HuH-7.5 (cell line): ENCODE measurements at regions not wholly inside any gene's neighbourhood (a gene's known extent, or its start where the extent isn't known, plus 50 kb on each side); places are given as distances from the start of the nearest gene placed in this dataset.

Source experiments
- DNase-seq: peaks from one replicate; pipeline ENCODE4 v3.0.0; 2011; ENCODE audit warnings: low spot score

- peak; percentile 6 for DNase-seq
Measured at GRCh38 chr7:145269418-145270161, 433.7 kb upstream of the TPK1 start.

- DNase-seq = no peak
Measured at GRCh38 chr7:145265180-145265579, 429.3 kb upstream of the TPK1 start.

GRCh38 chr7:145263886-145264285 lies 428.0 kb upstream of the TPK1 start:
- no peak for DNase-seq

- DNase-seq = no peak
Measured at GRCh38 chr7:145252031-145252430, 416.2 kb upstream of the TPK1 start.

GRCh38 chr7:145224775-145225174 lies 388.9 kb upstream of the TPK1 start:
- no peak for DNase-seq

- no peak for DNase-seq
Measured at GRCh38 chr7:145219461-145219860, 383.6 kb upstream of the TPK1 start.

- no peak for DNase-seq
Measured at GRCh38 chr7:145216866-145217265, 381.0 kb upstream of the TPK1 start.

GRCh38 chr7:145212050-145212449 lies 376.2 kb upstream of the TPK1 start:
- no peak for DNase-seq

- no peak for DNase-seq
Measured at GRCh38 chr7:145211211-145211610, 375.4 kb upstream of the TPK1 start.

- DNase-seq = no peak
Measured at GRCh38 chr7:145193951-145194350, 358.1 kb upstream of the TPK1 start.

- DNase-seq = no peak
Measured at GRCh38 chr7:145184956-145185355, 349.1 kb upstream of the TPK1 start.

GRCh38 chr7:145183069-145183468 lies 347.2 kb upstream of the TPK1 start:
- no peak for DNase-seq

GRCh38 chr7:145175366-145175765 lies 339.5 kb upstream of the TPK1 start:
- no peak for DNase-seq

GRCh38 chr7:145169908-145170307 lies 334.1 kb upstream of the TPK1 start:
- DNase-seq = no peak

GRCh38 chr7:145168879-145169278 lies 333.0 kb upstream of the TPK1 start:
- no peak for DNase-seq

- no peak for DNase-seq
Measured at GRCh38 chr7:145168427-145168826, 332.6 kb upstream of the TPK1 start.

GRCh38 chr7:145156834-145157233 lies 321.0 kb upstream of the TPK1 start:
- DNase-seq = no peak

- DNase-seq = no peak
Measured at GRCh38 chr7:145152589-145152988, 316.7 kb upstream of the TPK1 start.

- no peak for DNase-seq
Measured at GRCh38 chr7:145151676-145152075, 315.8 kb upstream of the TPK1 start.

- no peak for DNase-seq
Measured at GRCh38 chr7:145147865-145148264, 312.0 kb upstream of the TPK1 start.

GRCh38 chr7:145143685-145144084 lies 307.8 kb upstream of the TPK1 start:
- no peak for DNase-seq

- DNase-seq = no peak
Measured at GRCh38 chr7:145134377-145134776, 298.5 kb upstream of the TPK1 start.

- no peak for DNase-seq
Measured at GRCh38 chr7:145123502-145123901, 287.6 kb upstream of the TPK1 start.

- DNase-seq = no peak
Measured at GRCh38 chr7:145106001-145106400, 270.1 kb upstream of the TPK1 start.
